Prostate gland (tissue), 2 donors: ENCODE measurements at regions not wholly inside any gene's neighbourhood (a gene's known extent, or its start where the extent isn't known, plus 50 kb on each side); places are given as distances from the start of the nearest gene placed in this dataset.

Experiments used
- DNase-seq: peaks from one replicate; pipeline ENCODE4 v3.0.0-alpha.2; 2019; ENCODE audit warnings: low spot score
- H3K27ac ChIP-seq, 2 donors: fragments of 200-600 bp; sonication (generic); 2 replicates each; pipeline ENCODE4 v1.5.1; 2017 to 2019
- H3K27me3 ChIP-seq: fragments of 200-600 bp; sonication (generic); replicated peaks from 2 replicates; pipeline ENCODE4 v1.5.1; 2019; ENCODE audit not compliant: insufficient read depth
- H3K36me3 ChIP-seq, 2 donors: fragments of 200-600 bp; sonication (generic); 1 replicate in 1 of 2; 2 replicates in 1 of 2; pipeline versions ENCODE4 v1.5.1 to v1.8.1; 2017 to 2019
- H3K4me1 ChIP-seq: fragments of 200-600 bp; sonication (generic); replicated peaks from 2 replicates; pipeline ENCODE4 v1.5.1; 2019
- H3K4me3 ChIP-seq, 2 donors: fragments of 200-600 bp; sonication (generic); 2 replicates each; pipeline ENCODE4 v1.5.1; 2017 to 2019
- H3K9me3 ChIP-seq: fragments of 200-600 bp; sonication (generic); 2 replicates; pipeline ENCODE4 v1.5.1; 2017
- CTCF ChIP-seq, 4 experiments: fragments of 200-600 bp in 2 of 4; fragments of 450-650 bp in 2 of 4; sonication (generic) in 2 of 4; IDR thresholded peaks; 1 replicate in 3 of 4; 2 replicates in 1 of 4; pipeline ENCODE4 v1.5.1; 2016 to 2019; ENCODE audit warnings: antibody characterized with exemption in 4 of 4, mild to moderate bottlenecking in 2 of 4, moderate library complexity in 2 of 4
- POLR2A ChIP-seq: fragments of 450-650 bp; IDR thresholded peaks from one replicate; pipeline ENCODE4 v1.6.1; 2016; ENCODE audit warnings: antibody characterized with exemption, mild to moderate bottlenecking
- POLR2AphosphoS5 ChIP-seq: sonication (generic); formaldehyde crosslinking; IDR thresholded peaks from one replicate; pipeline ENCODE4 v1.6.1; 2017; ENCODE audit warnings: antibody characterized with exemption
- WGBS: methylation state at CpG from one replicate; pipeline ENCODE4 v1.1.5; 2018; 5-methylcytosine and 5-hydroxymethylcytosine counted together
- intact Hi-C: fragments of 100-400 bp; cut with DNase I; formaldehyde crosslinking; loops from one replicate; pipeline ENCODE4 v1.14.2; 2022

GRCh38 chrX:16518131-16518530, 131.8 kb upstream of the S100G start:
- no peaks in the 10 kb centered on the region for H3K4me1 ChIP-seq
- H3K27me3 ChIP-seq = no peaks in the 10 kb centered on the region
- H3K27ac ChIP-seq = no peak overlapping the region
- intact Hi-C loops = no loop called here
- no peaks in the 10 kb centered on the region for H3K36me3 ChIP-seq
- DNase-seq = no peak
- TF ChIP-seq CTCF (IDR thresholded peaks at IDR 0.05) (no peak), POLR2A (no peak), POLR2AphosphoS5 (no peak)
- no peak overlapping the region for H3K4me3 ChIP-seq
- H3K9me3 ChIP-seq = no peaks in the 10 kb centered on the region
- 75% methylated on average over 3 of the region's 3 CpGs for WGBS

GRCh38 chrX:16524316-16524715, 125.6 kb upstream of the S100G start:
- TF ChIP-seq POLR2AphosphoS5 (no peak), CTCF (IDR thresholded peaks at IDR 0.05) (no peak), POLR2A (no peak)

GRCh38 chrX:16526003-16526402, 124.0 kb upstream of the S100G start:
- DNase-seq = no peak
- H3K27ac ChIP-seq = no peak overlapping the region
- no peaks in the 10 kb centered on the region for H3K9me3 ChIP-seq
- no peaks in the 10 kb centered on the region for H3K36me3 ChIP-seq
- intact Hi-C loops = no loop called here
- no peaks in the 10 kb centered on the region for H3K27me3 ChIP-seq
- 100% methylated on average over 1 of the region's 2 CpGs for WGBS
- H3K4me1 ChIP-seq = no peaks in the 10 kb centered on the region
- no peak overlapping the region for H3K4me3 ChIP-seq
- TF ChIP-seq POLR2A = no peak
- no peak for TF ChIP-seq POLR2AphosphoS5
- no peak for TF ChIP-seq CTCF (IDR thresholded peaks at IDR 0.05)

More at GRCh38 chrX:16524316-16524715, 125.6 kb upstream of the S100G start:
- Histone ChIP-seq H3K27ac (no peak overlapping the region), H3K36me3 (no peaks in the 10 kb centered on the region), H3K4me3 (no peak overlapping the region), H3K4me1 (no peaks in the 10 kb centered on the region), H3K27me3 (no peaks in the 10 kb centered on the region), H3K9me3 (no peaks in the 10 kb centered on the region)
- no peak for DNase-seq
- intact Hi-C loops = no loop called here
- WGBS = 0% methylated on average over 1 of the region's 1 CpG

- 52% methylated on average over 3 of the region's 3 CpGs for WGBS
- Histone ChIP-seq H3K4me1 (no peaks in the 10 kb centered on the region), H3K27ac (no peak overlapping the region), H3K36me3 (no peaks in the 10 kb centered on the region), H3K27me3 (no peaks in the 10 kb centered on the region), H3K9me3 (no peaks in the 10 kb centered on the region), H3K4me3 (no peak overlapping the region)
- TF ChIP-seq CTCF (IDR thresholded peaks at IDR 0.05) (no peak), POLR2A (no peak), POLR2AphosphoS5 (no peak)
- intact Hi-C loops = no loop called here
- no peak for DNase-seq
Observed at GRCh38 chrX:16528620-16529019, 121.3 kb upstream of the S100G start.
